Anterior cingulate cortex (tissue), 58 donors: ENCODE measurements at regions not wholly inside any gene's neighbourhood (a gene's known extent, or its start where the extent isn't known, plus 50 kb on each side); places are given as distances from the start of the nearest gene placed in this dataset.
"Not testable (repeated sequence)": the region's sequence is repeated elsewhere in the genome, so short reads cannot be mapped to it uniquely, and the experiment has no call there.

Source experiments
- DNase-seq, 58 donors: peaks; one replicate each; lab custom pipeline; 2025; lab: John Stamatoyannopoulos, UW

- DNase-seq, result no peak
These were observed 81.8 kb upstream of the RUBCNL start for GRCh38 chr13:46468570-46469463.

- DNase-seq, result not testable (repeated sequence)
These were observed 80.6 kb upstream of the RUBCNL start for GRCh38 chr13:46467694-46468093.

GRCh38 chr13:46466074-46466473 is 79.0 kb upstream of the RUBCNL start:
- not testable (repeated sequence) for DNase-seq

GRCh38 chr13:46463719-46464118 is 76.7 kb upstream of the RUBCNL start:
- no peak for DNase-seq

GRCh38 chr13:46460223-46460622 is 73.2 kb upstream of the RUBCNL start:
- DNase-seq, result not testable (repeated sequence)

DNA sequence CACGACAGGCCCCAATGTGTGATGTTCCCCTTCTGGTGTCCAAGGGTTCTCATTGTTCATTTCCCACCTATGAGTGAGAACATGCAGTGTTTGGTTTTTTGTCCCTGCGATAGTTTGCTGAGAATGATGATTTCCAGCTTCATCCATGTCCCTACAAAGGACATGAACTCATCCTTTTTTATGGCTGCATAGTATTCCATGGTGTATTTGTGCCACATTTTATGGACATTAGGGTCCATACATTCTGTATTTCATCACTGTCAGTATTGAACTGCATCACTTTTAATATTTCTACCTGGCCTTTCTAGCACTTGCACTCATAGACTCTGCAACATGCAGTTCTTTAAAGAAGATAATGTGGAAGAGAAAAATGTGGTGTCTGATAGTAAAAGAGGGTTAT is 70.2 kb upstream of the RUBCNL start:
- DNase-seq, result not testable (repeated sequence)

- peak in 5 of 58 donors; percentile 1 to 6 (median 4) for DNase-seq
These were observed 68.9 kb upstream of the RUBCNL start for GRCh38 chr13:46455924-46456323.

- not testable (repeated sequence) for DNase-seq
These were observed 64.1 kb upstream of the RUBCNL start for GRCh38 chr13:46451145-46451544.

DNA sequence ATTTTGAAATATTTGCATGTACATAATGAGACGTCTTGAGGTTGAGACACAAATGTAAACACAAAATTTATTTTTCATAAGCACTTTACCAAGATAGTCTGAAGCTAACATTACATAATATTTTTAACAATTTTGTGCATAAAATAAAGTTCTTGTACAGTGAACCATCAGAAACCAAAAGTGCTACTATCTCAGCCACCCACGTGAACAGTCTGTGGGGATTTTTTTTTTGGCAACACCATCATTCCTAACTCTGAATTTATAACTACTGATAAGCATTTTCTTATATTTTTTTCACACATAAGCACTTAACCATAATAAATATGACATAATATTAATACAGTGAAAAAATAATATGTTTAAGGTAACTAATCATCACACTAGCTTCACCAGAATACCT is 62.9 kb upstream of the RUBCNL start:
- not testable (repeated sequence) for DNase-seq

DNA sequence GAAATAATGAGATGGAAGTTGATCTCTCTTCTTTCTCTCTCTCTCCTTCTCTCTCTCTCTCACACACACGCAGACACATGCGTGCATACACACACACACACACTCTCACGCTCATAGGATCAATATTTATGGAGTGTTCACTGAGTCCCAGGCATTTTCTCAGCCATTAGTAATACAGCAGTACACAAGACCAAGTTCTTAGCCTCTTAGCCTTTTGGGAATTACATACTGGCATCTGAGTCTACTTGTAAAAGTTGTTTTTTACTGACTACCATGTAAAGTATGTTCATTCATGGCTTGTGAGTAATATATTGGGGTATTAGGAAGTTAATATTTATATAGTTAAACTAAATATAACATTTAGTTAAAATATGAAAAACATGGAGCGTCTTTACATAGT is 61.1 kb upstream of the RUBCNL start:
- DNase-seq, result not testable (repeated sequence)

GRCh38 chr13:46437808-46438404 is 50.9 kb upstream of the RUBCNL start:
- not testable (repeated sequence) for DNase-seq
